ENCODE measurements at regions not wholly inside any gene's neighbourhood (a gene's known extent, or its start where the extent isn't known, plus 50 kb on each side); places are given as distances from the start of the nearest gene placed in this dataset.

GRCh38 chrX:40406330-40406859 is 174.4 kb upstream of the ATP6AP2 start:
- TF ChIP-seq CTCF (IDR thresholded peaks at IDR 0.05), result no peak
- no peak for TF ChIP-seq POLR2A (IDR thresholded peaks at IDR 0.05)

Data from transverse colon (tissue), 3 donors.